Activated naive CD8-positive, alpha-beta T cell treated with anti-CD3 and anti-CD28 coated beads, Interleukin-2, amount 50 U/mL, for 24 hours (primary cell): ENCODE measurements at regions not wholly inside any gene's neighbourhood (a gene's known extent, or its start where the extent isn't known, plus 50 kb on each side); places are given as distances from the start of the nearest gene placed in this dataset.
A peak's percentile ranks its signal among the peaks of the same experiment; 100 is the strongest.
"Not testable (repeated sequence)": the region's sequence is repeated elsewhere in the genome, so short reads cannot be mapped to it uniquely, and the experiment has no call there.

ENCODE experiments used
- ATAC-seq: fragments of 150-1000 bp; cut with Tn5 transposase; one replicate; pipeline ENCODE4 v1.10.0; 2021
- DNase-seq: peaks from one replicate; pipeline ENCODE4 v3.0.0; 2021
- H3K27ac Mint-ChIP-seq: one replicate; pipeline ENCODE4 v1.8.0; 2021; ENCODE audit warnings: mild to moderate bottlenecking, mixed read lengths
- H3K27me3 Mint-ChIP-seq: one replicate; pipeline ENCODE4 v1.8.0; 2021; ENCODE audit warnings: mixed read lengths
- H3K36me3 Mint-ChIP-seq: one replicate; pipeline ENCODE4 v1.8.0; 2021; ENCODE audit warnings: low read depth, mixed read lengths
- H3K4me1 Mint-ChIP-seq: one replicate; pipeline ENCODE4 v1.8.0; 2021; ENCODE audit warnings: mixed read lengths
- H3K4me3 Mint-ChIP-seq: one replicate; pipeline ENCODE4 v1.8.0; 2021; ENCODE audit warnings: mild to moderate bottlenecking, moderate library complexity, mixed read lengths
- H3K9me3 Mint-ChIP-seq: one replicate; pipeline ENCODE4 v1.8.0; 2021; ENCODE audit warnings: mixed read lengths

- Mint-ChIP-seq H3K4me3 (no peak overlapping the region), H3K4me1 (no peaks in the 10 kb centered on the region), H3K9me3 (no peaks in the 10 kb centered on the region), H3K36me3 (no peaks in the 10 kb centered on the region), H3K27me3 (peaks cover 5% of the 10 kb centered on the region), H3K27ac (no peak overlapping the region)
- ATAC-seq: no peak
- DNase-seq: no peak
Observed at GRCh38 chr6:79818471-79818870, 128.9 kb downstream of the ELOVL4 start.

- DNase-seq (no peak), ATAC-seq (no peak)
Observed at GRCh38 chr6:79814940-79815339, 132.4 kb downstream of the ELOVL4 start.

GRCh38 chr6:79813854-79814709 lies 133.3 kb downstream of the ELOVL4 start:
- Mint-ChIP-seq H3K36me3 (no peaks in the 10 kb centered on the region), H3K27me3 (peaks cover 5% of the 10 kb centered on the region), H3K9me3 (no peaks in the 10 kb centered on the region), H3K27ac (no peak overlapping the region), H3K4me1 (no peaks in the 10 kb centered on the region), H3K4me3 (no peak overlapping the region)
- DNase-seq: peak; percentile 73
- no peak for ATAC-seq

More at GRCh38 chr6:79814940-79815339, 132.4 kb downstream of the ELOVL4 start:
- no peaks in the 10 kb centered on the region for H3K9me3 Mint-ChIP-seq
- peaks cover 5% of the 10 kb centered on the region for H3K27me3 Mint-ChIP-seq
- H3K4me3 Mint-ChIP-seq: no peak overlapping the region
- no peaks in the 10 kb centered on the region for H3K36me3 Mint-ChIP-seq
- H3K4me1 Mint-ChIP-seq: no peaks in the 10 kb centered on the region
- H3K27ac Mint-ChIP-seq: no peak overlapping the region

- Mint-ChIP-seq H3K4me3 (no peak overlapping the region), H3K9me3 (no peaks in the 10 kb centered on the region), H3K4me1 (no peaks in the 10 kb centered on the region), H3K27ac (no peak overlapping the region), H3K27me3 (peaks cover 5% of the 10 kb centered on the region), H3K36me3 (no peaks in the 10 kb centered on the region)
- ATAC-seq (no peak), DNase-seq (no peak)
Observed at GRCh38 chr6:79813143-79813850, 134.1 kb downstream of the ELOVL4 start.

- Mint-ChIP-seq H3K4me3 (no peak overlapping the region), H3K9me3 (no peaks in the 10 kb centered on the region), H3K4me1 (no peaks in the 10 kb centered on the region), H3K27ac (no peak overlapping the region), H3K36me3 (no peaks in the 10 kb centered on the region), H3K27me3 (peaks cover 2% of the 10 kb centered on the region)
- no peak for DNase-seq
- ATAC-seq: no peak
Observed at GRCh38 chr6:79812195-79812594, 135.2 kb downstream of the ELOVL4 start.

- Mint-ChIP-seq H3K36me3 (no peaks in the 10 kb centered on the region), H3K4me1 (no peaks in the 10 kb centered on the region), H3K27ac (no peak overlapping the region), H3K4me3 (no peak overlapping the region), H3K27me3 (no peaks in the 10 kb centered on the region), H3K9me3 (no peaks in the 10 kb centered on the region)
- DNase-seq (no peak), ATAC-seq (no peak)
Observed at GRCh38 chr6:79810871-79811270, 136.5 kb downstream of the ELOVL4 start.

- Mint-ChIP-seq H3K36me3 (no peaks in the 10 kb centered on the region), H3K27me3 (peaks cover 3% of the 10 kb centered on the region), H3K9me3 (no peaks in the 10 kb centered on the region), H3K4me1 (no peaks in the 10 kb centered on the region), H3K27ac (no peak overlapping the region), H3K4me3 (no peak overlapping the region)
- DNase-seq (no peak), ATAC-seq (no peak)
Observed at GRCh38 chr6:79810185-79810705, 137.1 kb downstream of the ELOVL4 start.

- H3K36me3 Mint-ChIP-seq: no peaks in the 10 kb centered on the region
- no peaks in the 10 kb centered on the region for H3K4me1 Mint-ChIP-seq
- H3K27ac Mint-ChIP-seq: no peak overlapping the region
- DNase-seq: no peak
- no peak overlapping the region for H3K4me3 Mint-ChIP-seq
- ATAC-seq: no peak
- no peaks in the 10 kb centered on the region for H3K9me3 Mint-ChIP-seq
- H3K27me3 Mint-ChIP-seq: peaks cover 3% of the 10 kb centered on the region
Observed at GRCh38 chr6:79808921-79809320, 138.4 kb downstream of the ELOVL4 start.

GRCh38 chr6:79806661-79807060 lies 140.7 kb downstream of the ELOVL4 start:
- not testable (repeated sequence) for H3K27me3 Mint-ChIP-seq, H3K4me1 Mint-ChIP-seq, H3K36me3 Mint-ChIP-seq, ATAC-seq, DNase-seq, H3K27ac Mint-ChIP-seq, H3K4me3 Mint-ChIP-seq, H3K9me3 Mint-ChIP-seq

- DNase-seq (no peak), ATAC-seq (no peak)
- H3K4me3 Mint-ChIP-seq: no peak overlapping the region
- H3K36me3 Mint-ChIP-seq: no peaks in the 10 kb centered on the region
- no peak overlapping the region for H3K27ac Mint-ChIP-seq
- no peaks in the 10 kb centered on the region for H3K9me3 Mint-ChIP-seq
- H3K4me1 Mint-ChIP-seq: no peaks in the 10 kb centered on the region
- H3K27me3 Mint-ChIP-seq: peaks cover 5% of the 10 kb centered on the region
Observed at GRCh38 chr6:79804732-79805131, 142.6 kb downstream of the ELOVL4 start.

- no peak overlapping the region for H3K27ac Mint-ChIP-seq
- no peaks in the 10 kb centered on the region for H3K4me1 Mint-ChIP-seq
- no peak for ATAC-seq
- no peaks in the 10 kb centered on the region for H3K36me3 Mint-ChIP-seq
- no peaks in the 10 kb centered on the region for H3K9me3 Mint-ChIP-seq
- H3K4me3 Mint-ChIP-seq: no peak overlapping the region
- H3K27me3 Mint-ChIP-seq: peaks cover 5% of the 10 kb centered on the region
- no peak for DNase-seq
Observed at GRCh38 chr6:79803917-79804316, 143.4 kb downstream of the ELOVL4 start.

- Mint-ChIP-seq H3K4me1 (no peaks in the 10 kb centered on the region), H3K4me3 (no peak overlapping the region), H3K9me3 (no peaks in the 10 kb centered on the region), H3K36me3 (no peaks in the 10 kb centered on the region), H3K27me3 (peaks cover 5% of the 10 kb centered on the region), H3K27ac (no peak overlapping the region)
- ATAC-seq: no peak
- no peak for DNase-seq
Observed at GRCh38 chr6:79802657-79803300, 144.6 kb downstream of the ELOVL4 start.

GRCh38 chr6:79801362-79801761 lies 146.0 kb downstream of the ELOVL4 start:
- H3K4me3 Mint-ChIP-seq: no peak overlapping the region
- ATAC-seq (peak; percentile 57), DNase-seq (no peak)
- H3K36me3 Mint-ChIP-seq: no peaks in the 10 kb centered on the region
- no peaks in the 10 kb centered on the region for H3K9me3 Mint-ChIP-seq
- H3K27me3 Mint-ChIP-seq: peaks cover 5% of the 10 kb centered on the region
- H3K27ac Mint-ChIP-seq: no peak overlapping the region
- H3K4me1 Mint-ChIP-seq: no peaks in the 10 kb centered on the region

GRCh38 chr6:79798841-79799240 lies 148.5 kb downstream of the ELOVL4 start:
- peaks cover 2% of the 10 kb centered on the region for H3K27me3 Mint-ChIP-seq
- no peak overlapping the region for H3K27ac Mint-ChIP-seq
- H3K36me3 Mint-ChIP-seq: no peaks in the 10 kb centered on the region
- no peak for DNase-seq
- no peaks in the 10 kb centered on the region for H3K4me1 Mint-ChIP-seq
- no peak for ATAC-seq
- no peaks in the 10 kb centered on the region for H3K9me3 Mint-ChIP-seq
- H3K4me3 Mint-ChIP-seq: no peak overlapping the region

- H3K27me3 Mint-ChIP-seq: no peaks in the 10 kb centered on the region
Observed at GRCh38 chr6:79797912-79798311, 149.4 kb downstream of the ELOVL4 start.

More at GRCh38 chr6:79797912-79798311, 149.4 kb downstream of the ELOVL4 start:
- H3K9me3 Mint-ChIP-seq: no peaks in the 10 kb centered on the region
- H3K4me1 Mint-ChIP-seq: no peaks in the 10 kb centered on the region
- no peaks in the 10 kb centered on the region for H3K36me3 Mint-ChIP-seq
- H3K4me3 Mint-ChIP-seq: no peak overlapping the region
- DNase-seq (no peak), ATAC-seq (no peak)
- no peak overlapping the region for H3K27ac Mint-ChIP-seq
